Ishikawa (cell line): ENCODE measurements at regions not wholly inside any gene's neighbourhood (a gene's known extent, or its start where the extent isn't known, plus 50 kb on each side); places are given as distances from the start of the nearest gene placed in this dataset.

Experiments
- CEBPB ChIP-seq: IDR thresholded peaks from 2 replicates; pipeline ENCODE4 v1.6.1; 2012
- CREB1 ChIP-seq: IDR thresholded peaks from 2 replicates; pipeline ENCODE4 v1.6.1; 2012; ENCODE audit warnings: low read depth
- EGR1 ChIP-seq: IDR thresholded peaks from 2 replicates; pipeline ENCODE4 v1.6.1; 2012
- EP300 ChIP-seq: IDR thresholded peaks from 2 replicates; pipeline ENCODE4 v1.6.1; 2012; ENCODE audit warnings: borderline replicate concordance
- FOXM1 ChIP-seq: IDR thresholded peaks from 2 replicates; pipeline ENCODE4 v1.6.1; 2012; ENCODE audit warnings: low read depth, borderline replicate concordance
- MAX ChIP-seq: IDR thresholded peaks from 2 replicates; pipeline ENCODE4 v1.6.1; 2012
- NFIC ChIP-seq: IDR thresholded peaks from 2 replicates; pipeline ENCODE4 v1.6.1; 2012
- RAD21 ChIP-seq: IDR thresholded peaks from 2 replicates; pipeline ENCODE4 v1.6.1; 2012; ENCODE audit warnings: low read depth
- REST ChIP-seq: IDR thresholded peaks from 2 replicates; pipeline ENCODE4 v1.6.1; 2012; ENCODE audit warnings: low read depth, mild to moderate bottlenecking
- TAF1 ChIP-seq: IDR thresholded peaks from 2 replicates; pipeline ENCODE4 v1.6.1; 2012; ENCODE audit warnings: low read depth, mild to moderate bottlenecking
- TCF12 ChIP-seq: IDR thresholded peaks from 2 replicates; pipeline ENCODE4 v1.6.1; 2012; ENCODE audit warnings: low read depth
- TEAD4 ChIP-seq: IDR thresholded peaks from 2 replicates; pipeline ENCODE4 v1.6.1; 2012
- USF1 ChIP-seq: IDR thresholded peaks from 2 replicates; pipeline ENCODE4 v1.6.1; 2012
- YY1 ChIP-seq: IDR thresholded peaks from 2 replicates; pipeline ENCODE4 v1.6.1; 2012; ENCODE audit warnings: low read depth
- ZBTB7A ChIP-seq: IDR thresholded peaks from 2 replicates; pipeline ENCODE4 v1.6.1; 2012; ENCODE audit warnings: low read depth

GRCh38 chr12:91287753-91288152 lies 105.1 kb upstream of the DCN start:
- TF ChIP-seq ZBTB7A (no peak), EP300 (no peak), TCF12 (no peak), USF1 (no peak), RAD21 (no peak)

GRCh38 chr12:91278126-91278525 lies 95.5 kb upstream of the DCN start:
- TF ChIP-seq CEBPB (no peak), USF1 (no peak), CREB1 (no peak), EP300 (no peak), TEAD4 (no peak), EGR1 (no peak), NFIC (no peak), TAF1 (no peak)

GRCh38 chr12:91276509-91276908 lies 93.9 kb upstream of the DCN start:
- no peak for TF ChIP-seq MAX
- TF ChIP-seq CEBPB = no peak
- TF ChIP-seq USF1 = no peak
- TF ChIP-seq TAF1 = no peak
- no peak for TF ChIP-seq FOXM1
- no peak for TF ChIP-seq TCF12
- no peak for TF ChIP-seq RAD21

- TF ChIP-seq EGR1 = no peak
- TF ChIP-seq ZBTB7A = no peak
- TF ChIP-seq REST = no peak
- TF ChIP-seq NFIC = no peak
- TF ChIP-seq EP300 = no peak
- no peak for TF ChIP-seq CEBPB
- no peak for TF ChIP-seq FOXM1
- TF ChIP-seq TAF1 = no peak
- TF ChIP-seq TEAD4 = no peak
- TF ChIP-seq YY1 = no peak
- TF ChIP-seq RAD21 = no peak
- no peak for TF ChIP-seq MAX
- TF ChIP-seq CREB1 = no peak
- no peak for TF ChIP-seq USF1
- no peak for TF ChIP-seq TCF12
Observed at GRCh38 chr12:91275321-91275720, 92.7 kb upstream of the DCN start.

- no peak for TF ChIP-seq RAD21
- no peak for TF ChIP-seq CREB1
- TF ChIP-seq USF1 = no peak
- TF ChIP-seq CEBPB = no peak
- TF ChIP-seq YY1 = no peak
- TF ChIP-seq ZBTB7A = no peak
- no peak for TF ChIP-seq TCF12
- TF ChIP-seq EP300 = no peak
- no peak for TF ChIP-seq TAF1
- TF ChIP-seq MAX = no peak
- TF ChIP-seq NFIC = no peak
- no peak for TF ChIP-seq EGR1
Observed at GRCh38 chr12:91274916-91275315, 92.3 kb upstream of the DCN start.

- TF ChIP-seq CREB1 = no peak
- TF ChIP-seq ZBTB7A = no peak
- no peak for TF ChIP-seq RAD21
Observed at GRCh38 chr12:91273560-91273959, 90.9 kb upstream of the DCN start.

GRCh38 chr12:91272461-91273063 lies 89.9 kb upstream of the DCN start:
- TF ChIP-seq CREB1 = no peak
- no peak for TF ChIP-seq CEBPB
- no peak for TF ChIP-seq TAF1
